ENCODE measurements at regions not wholly inside any gene's neighbourhood (a gene's known extent, or its start where the extent isn't known, plus 50 kb on each side); places are given as distances from the start of the nearest gene placed in this dataset.

- no peak for DNase-seq (ENCODE audit: low read depth in 2 of 2)
- TF ChIP-seq CTCF (conservative IDR thresholded peaks at IDR 0.05 in 1 of 2, IDR thresholded peaks at IDR 0.05 in 1 of 2; ENCODE audit: low read depth in 1 of 2, low read length in 2 of 2) = no peak
- no peak for TF ChIP-seq EZH2 (IDR thresholded peaks at IDR 0.05; ENCODE audit: low read length, missing control alignments)
These were observed 121.0 kb upstream of the SPACA1 start for GRCh38 chr6:87926687-87927086.

GRCh38 chr6:87926072-87926471, 121.6 kb upstream of the SPACA1 start:
- no peak overlapping the region for H3K4me2 ChIP-seq (ENCODE audit: extremely low read depth, insufficient read depth, low read length)
- no peak for TF ChIP-seq EZH2 (IDR thresholded peaks at IDR 0.05; ENCODE audit: low read length, missing control alignments)
- no peak for TF ChIP-seq CTCF (conservative IDR thresholded peaks at IDR 0.05 in 1 of 2, IDR thresholded peaks at IDR 0.05 in 1 of 2; ENCODE audit: low read depth in 1 of 2, low read length in 2 of 2)
- no peak overlapping the region for H3K9ac ChIP-seq (ENCODE audit: insufficient read depth, low read length)
- H3K4me3 ChIP-seq (replicated peaks in 1 of 4; ENCODE audit: control extremely low read depth in 1 of 4, insufficient read depth in 1 of 4, low read depth in 3 of 4, low read length in 4 of 4) = no peak overlapping the region
- no peaks in the 10 kb centered on the region for H3K27me3 ChIP-seq (ENCODE audit: control insufficient read depth, insufficient read depth, low read length)
- no peak for DNase-seq (ENCODE audit: low read depth in 2 of 2)
- no peaks in the 10 kb centered on the region for H3K4me1 ChIP-seq (ENCODE audit: control insufficient read depth, extremely low read depth, insufficient read depth, low read length)
- H4K20me1 ChIP-seq (ENCODE audit: control insufficient read depth, extremely low read depth, insufficient read depth, low read length) = no peaks in the 10 kb centered on the region
- H3K9me3 ChIP-seq (ENCODE audit: control insufficient read depth, insufficient read depth, low read depth, low read length) = no peaks in the 10 kb centered on the region
- H3K27ac ChIP-seq (ENCODE audit: insufficient read depth, low read length) = no peak overlapping the region
- no peaks in the 10 kb centered on the region for H3K36me3 ChIP-seq (ENCODE audit: control insufficient read depth, insufficient read depth, low read length)
- H2AFZ ChIP-seq (ENCODE audit: low read length) = no peak overlapping the region
- H3K79me2 ChIP-seq (ENCODE audit: control insufficient read depth, insufficient read depth, low read length) = no peaks in the 10 kb centered on the region

More at GRCh38 chr6:87926687-87927086, 121.0 kb upstream of the SPACA1 start:
- no peaks in the 10 kb centered on the region for H3K36me3 ChIP-seq (ENCODE audit: control insufficient read depth, insufficient read depth, low read length)
- no peak overlapping the region for H3K4me2 ChIP-seq (ENCODE audit: extremely low read depth, insufficient read depth, low read length)
- H4K20me1 ChIP-seq (ENCODE audit: control insufficient read depth, extremely low read depth, insufficient read depth, low read length) = no peaks in the 10 kb centered on the region
- no peak overlapping the region for H3K27ac ChIP-seq (ENCODE audit: insufficient read depth, low read length)
- no peaks in the 10 kb centered on the region for H3K4me1 ChIP-seq (ENCODE audit: control insufficient read depth, extremely low read depth, insufficient read depth, low read length)
- H3K9ac ChIP-seq (ENCODE audit: insufficient read depth, low read length) = no peak overlapping the region
- no peak overlapping the region for H2AFZ ChIP-seq (ENCODE audit: low read length)
- no peak overlapping the region for H3K4me3 ChIP-seq (replicated peaks in 1 of 4; ENCODE audit: control extremely low read depth in 1 of 4, insufficient read depth in 1 of 4, low read depth in 3 of 4, low read length in 4 of 4)
- no peaks in the 10 kb centered on the region for H3K9me3 ChIP-seq (ENCODE audit: control insufficient read depth, insufficient read depth, low read depth, low read length)
- no peaks in the 10 kb centered on the region for H3K79me2 ChIP-seq (ENCODE audit: control insufficient read depth, insufficient read depth, low read length)
- H3K27me3 ChIP-seq (ENCODE audit: control insufficient read depth, insufficient read depth, low read length) = no peaks in the 10 kb centered on the region

GRCh38 chr6:87925373-87926060, 122.1 kb upstream of the SPACA1 start:
- H3K4me2 ChIP-seq (ENCODE audit: extremely low read depth, insufficient read depth, low read length) = no peak overlapping the region
- H3K27me3 ChIP-seq (ENCODE audit: control insufficient read depth, insufficient read depth, low read length) = no peaks in the 10 kb centered on the region

More at GRCh38 chr6:87925373-87926060, 122.1 kb upstream of the SPACA1 start:
- Histone ChIP-seq H3K4me3 (replicated peaks in 1 of 4; ENCODE audit: control extremely low read depth in 1 of 4, insufficient read depth in 1 of 4, low read depth in 3 of 4, low read length in 4 of 4) (no peak overlapping the region), H2AFZ (ENCODE audit: low read length) (no peak overlapping the region), H3K9ac (ENCODE audit: insufficient read depth, low read length) (no peak overlapping the region), H3K9me3 (ENCODE audit: control insufficient read depth, insufficient read depth, low read depth, low read length) (no peaks in the 10 kb centered on the region), H3K4me1 (ENCODE audit: control insufficient read depth, extremely low read depth, insufficient read depth, low read length) (no peaks in the 10 kb centered on the region), H3K27ac (ENCODE audit: insufficient read depth, low read length) (no peak overlapping the region), H4K20me1 (ENCODE audit: control insufficient read depth, extremely low read depth, insufficient read depth, low read length) (no peaks in the 10 kb centered on the region), H3K79me2 (ENCODE audit: control insufficient read depth, insufficient read depth, low read length) (no peaks in the 10 kb centered on the region), H3K36me3 (ENCODE audit: control insufficient read depth, insufficient read depth, low read length) (no peaks in the 10 kb centered on the region)
- TF ChIP-seq EZH2 (IDR thresholded peaks at IDR 0.05; ENCODE audit: low read length, missing control alignments) (no peak), CTCF (conservative IDR thresholded peaks at IDR 0.05 in 1 of 2, IDR thresholded peaks at IDR 0.05 in 1 of 2; ENCODE audit: low read depth in 1 of 2, low read length in 2 of 2) (no peak)
- no peak for DNase-seq (ENCODE audit: low read depth in 2 of 2)
